Neuronal stem cell (in vitro differentiated cells): ENCODE measurements at regions not wholly inside any gene's neighbourhood (a gene's known extent, or its start where the extent isn't known, plus 50 kb on each side); places are given as distances from the start of the nearest gene placed in this dataset.

Experiments
- DNase-seq: peaks from one replicate; pipeline ENCODE4 v3.0.0-alpha.2; 2013; ENCODE audit warnings: low spot score
- H2AFZ ChIP-seq: one replicate; pipeline ENCODE4 v1.6.1; 2013; ENCODE audit warnings: mild to moderate bottlenecking, low read length, inconsistent platforms
- H2AK5ac ChIP-seq: 2 replicates; pipeline ENCODE4 v1.6.1; 2013; ENCODE audit warnings: low read depth, mild to moderate bottlenecking, inconsistent platforms, low read length, moderate library complexity, mixed read lengths
- H2BK120ac ChIP-seq: 2 replicates; pipeline ENCODE4 v1.6.1; 2013; ENCODE audit warnings: low read depth, mild to moderate bottlenecking, inconsistent platforms, low read length, moderate library complexity, mixed read lengths
- H2BK12ac ChIP-seq: one replicate; pipeline ENCODE4 v1.6.1; 2013; ENCODE audit warnings: low read length, inconsistent platforms
- H2BK15ac ChIP-seq: 2 replicates; pipeline ENCODE4 v1.6.1; 2013; ENCODE audit warnings: mild to moderate bottlenecking, low read length, inconsistent platforms, mixed read lengths
- H2BK5ac ChIP-seq: one replicate; pipeline ENCODE4 v1.6.1; 2013; ENCODE audit warnings: inconsistent platforms, mild to moderate bottlenecking, low read length, moderate library complexity
- H3K14ac ChIP-seq: one replicate; pipeline ENCODE4 v1.6.1; 2013; ENCODE audit warnings: low read length, inconsistent platforms
- H3K18ac ChIP-seq: 2 replicates; pipeline ENCODE4 v1.6.1; 2013; ENCODE audit warnings: low read length, inconsistent platforms
- H3K23ac ChIP-seq: 2 replicates; pipeline ENCODE4 v1.6.1; 2013; ENCODE audit warnings: low read depth, mild to moderate bottlenecking, mixed read lengths, low read length, inconsistent platforms; ENCODE audit not compliant: poor library complexity
- H3K27ac ChIP-seq: replicated peaks from 3 replicates; pipeline ENCODE4 v1.5.1; 2013; ENCODE audit warnings: low read length, inconsistent platforms
- H3K27me3 ChIP-seq, 3 experiments: 2 replicates each; pipeline ENCODE4 v1.6.1; 2013; ENCODE audit warnings: low read length in 3 of 3, mild to moderate bottlenecking in 2 of 3, inconsistent platforms in 1 of 3, low read depth in 1 of 3, mixed read lengths in 1 of 3, moderate library complexity in 1 of 3; ENCODE audit not compliant: control insufficient read depth in 3 of 3, insufficient read depth in 3 of 3
- H3K36me3 ChIP-seq, 2 donors: replicated peaks in 1 of 2; 2 replicates each; pipeline ENCODE4 v1.6.1; 2013; ENCODE audit warnings: low read length in 2 of 2; ENCODE audit not compliant: control insufficient read depth in 2 of 2, insufficient read depth in 2 of 2
- H3K4ac ChIP-seq: 2 replicates; pipeline ENCODE4 v1.6.1; 2013; ENCODE audit warnings: inconsistent platforms, mild to moderate bottlenecking, low read length, moderate library complexity
- H3K4me1 ChIP-seq, 2 donors: 1 replicate in 1 of 2; 2 replicates in 1 of 2; pipeline ENCODE4 v1.6.1; 2013; ENCODE audit warnings: low read length in 2 of 2, low read depth in 1 of 2; ENCODE audit not compliant: control insufficient read depth in 2 of 2, insufficient read depth in 1 of 2
- H3K4me2 ChIP-seq: one replicate; pipeline ENCODE4 v1.6.1; 2013; ENCODE audit warnings: mild to moderate bottlenecking, low read length, inconsistent platforms; ENCODE audit not compliant: insufficient read depth, poor library complexity, severe bottlenecking
- H3K4me3 ChIP-seq, 2 donors: 2 replicates each; pipeline ENCODE4 v1.5.1; 2013; ENCODE audit warnings: low read length in 2 of 2, mild to moderate bottlenecking in 2 of 2, inconsistent platforms in 1 of 2, moderate library complexity in 1 of 2
- H3K79me1 ChIP-seq: one replicate; pipeline ENCODE4 v1.6.1; 2013; ENCODE audit warnings: low read depth, mild to moderate bottlenecking, inconsistent platforms, low read length, moderate library complexity
- H3K9ac ChIP-seq: one replicate; pipeline ENCODE4 v1.6.1; 2013; ENCODE audit warnings: mild to moderate bottlenecking, low read depth, low read length, inconsistent platforms; ENCODE audit not compliant: poor library complexity
- H3K9me3 ChIP-seq, 2 donors: replicated peaks in 1 of 2; 2 replicates each; pipeline versions ENCODE3 to v1.6.1; 2013; ENCODE audit warnings: low read length in 2 of 2, mild to moderate bottlenecking in 2 of 2, inconsistent platforms in 1 of 2, low read depth in 1 of 2, mixed read lengths in 1 of 2, moderate library complexity in 1 of 2; ENCODE audit not compliant: control insufficient read depth in 2 of 2, insufficient read depth in 1 of 2
- H4K8ac ChIP-seq: one replicate; pipeline ENCODE4 v1.6.1; 2013; ENCODE audit warnings: low read depth, mild to moderate bottlenecking, inconsistent platforms, low read length, moderate library complexity
- H4K91ac ChIP-seq: one replicate; pipeline ENCODE4 v1.6.1; 2013; ENCODE audit warnings: low read length, low read depth, mild to moderate bottlenecking, inconsistent platforms; ENCODE audit not compliant: poor library complexity
- WGBS, 2 donors: extraction: QIAGEN DNeasy Blood & Tissue Kit; methylation state at CpG; one replicate each; pipeline ENCODE4 v1.1.7; 2013; ENCODE audit warnings: missing lambda C conversion rate in 2 of 2, mixed read lengths in 1 of 2; ENCODE audit not compliant: insufficient read length in 2 of 2, insufficient replicate concordance in 1 of 2; ENCODE audit errors: extremely low coverage in 2 of 2; 5-methylcytosine and 5-hydroxymethylcytosine counted together

DNA sequence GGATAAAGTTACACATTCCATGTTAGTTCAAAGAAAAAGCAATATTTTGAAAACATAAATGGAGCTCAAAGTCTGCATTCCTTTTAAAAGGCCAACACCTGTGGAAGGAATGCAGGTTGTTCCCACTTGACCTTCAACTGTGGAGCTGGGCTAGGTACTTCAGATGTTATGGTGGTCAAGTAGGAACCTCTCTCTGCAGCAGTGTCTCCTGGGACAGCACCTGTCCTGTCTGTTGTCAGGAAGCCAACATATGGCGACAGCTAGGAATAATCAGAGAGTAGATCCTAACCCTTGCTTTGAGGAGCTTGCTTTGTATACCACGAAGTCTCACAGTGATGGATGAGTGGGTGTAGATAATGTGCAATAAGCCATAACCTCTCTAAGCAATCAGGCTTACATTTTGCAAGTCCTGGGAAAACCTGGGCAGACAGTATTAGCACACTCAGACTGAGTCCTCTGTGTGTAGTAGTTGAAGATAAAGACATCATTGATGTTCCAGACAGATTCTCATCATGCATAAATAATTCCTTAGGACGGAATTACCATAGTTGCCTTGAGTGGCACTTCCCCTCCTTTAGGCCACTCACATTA lies 347.5 kb downstream of the PRL start:
- Histone ChIP-seq H2BK12ac (no peak overlapping the region), H3K79me1 (no peaks in the 10 kb centered on the region), H4K8ac (no peak overlapping the region), H3K14ac (no peak overlapping the region), H3K4me3 (no peak overlapping the region), H3K9me3 (no peaks in the 10 kb centered on the region), H3K4me1 (peaks cover 10 to 26% of the 10 kb centered on the region in 2 donors), H4K91ac (no peak overlapping the region), H3K23ac (no peak overlapping the region), H3K36me3 (no peaks in the 10 kb centered on the region), H2BK120ac (no peak overlapping the region), H3K27me3 (no peaks in the 10 kb centered on the region), H3K27ac (no peak overlapping the region), H3K4me2 (no peak overlapping the region), H2AK5ac (no peak overlapping the region), H3K9ac (peak overlapping the region; percentile 18), H2BK5ac (no peak overlapping the region), H2BK15ac (no peak overlapping the region), H3K4ac (no peak overlapping the region), H3K18ac (peak overlapping the region; percentile 71), H2AFZ (no peak overlapping the region)
- DNase-seq: no peak
- no CpG with 5 or more reads among the region's 3 CpGs for WGBS, 2 donors

DNA sequence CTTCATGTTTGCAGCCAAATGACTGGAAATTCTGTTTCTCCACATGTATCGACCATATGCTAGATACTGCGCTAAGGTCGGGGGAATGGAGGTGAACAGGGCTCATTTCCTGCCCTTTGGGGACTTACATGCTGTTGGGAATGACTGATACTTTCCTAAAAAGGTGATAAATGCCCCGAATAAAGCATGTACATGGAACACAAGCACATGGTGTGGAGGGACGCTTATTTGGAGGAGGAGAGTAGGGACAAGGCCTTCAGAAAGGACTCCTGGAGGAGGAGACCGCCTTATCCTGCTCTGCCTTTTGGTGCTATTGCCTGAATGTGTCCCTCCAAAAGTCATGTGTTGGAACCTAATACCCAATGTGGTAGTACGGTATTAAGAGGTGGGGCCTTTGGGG lies 344.5 kb downstream of the PRL start:
- H3K14ac ChIP-seq: no peak overlapping the region
- no CpG with 5 or more reads among the region's 7 CpGs for WGBS, 2 donors
- H3K27ac ChIP-seq: no peak overlapping the region
- H3K23ac ChIP-seq: no peak overlapping the region
- H2BK12ac ChIP-seq: no peak overlapping the region
- no peak overlapping the region for H3K18ac ChIP-seq
- peaks cover 14 to 26% of the 10 kb centered on the region in 2 donors for H3K4me1 ChIP-seq
- no peak overlapping the region for H4K91ac ChIP-seq
- no peak overlapping the region for H2AK5ac ChIP-seq
- H2AFZ ChIP-seq: no peak overlapping the region
- H2BK5ac ChIP-seq: no peak overlapping the region
- H3K27me3 ChIP-seq: no peaks in the 10 kb centered on the region
- no peak overlapping the region for H2BK120ac ChIP-seq
- no peak overlapping the region for H3K4me3 ChIP-seq
- H3K9ac ChIP-seq: no peak overlapping the region
- no peak for DNase-seq
- no peaks in the 10 kb centered on the region for H3K36me3 ChIP-seq
- H4K8ac ChIP-seq: no peak overlapping the region
- no peaks in the 10 kb centered on the region for H3K79me1 ChIP-seq
- no peak overlapping the region for H3K4ac ChIP-seq
- H2BK15ac ChIP-seq: no peak overlapping the region
- H3K9me3 ChIP-seq: no peaks in the 10 kb centered on the region
- no peak overlapping the region for H3K4me2 ChIP-seq

DNA sequence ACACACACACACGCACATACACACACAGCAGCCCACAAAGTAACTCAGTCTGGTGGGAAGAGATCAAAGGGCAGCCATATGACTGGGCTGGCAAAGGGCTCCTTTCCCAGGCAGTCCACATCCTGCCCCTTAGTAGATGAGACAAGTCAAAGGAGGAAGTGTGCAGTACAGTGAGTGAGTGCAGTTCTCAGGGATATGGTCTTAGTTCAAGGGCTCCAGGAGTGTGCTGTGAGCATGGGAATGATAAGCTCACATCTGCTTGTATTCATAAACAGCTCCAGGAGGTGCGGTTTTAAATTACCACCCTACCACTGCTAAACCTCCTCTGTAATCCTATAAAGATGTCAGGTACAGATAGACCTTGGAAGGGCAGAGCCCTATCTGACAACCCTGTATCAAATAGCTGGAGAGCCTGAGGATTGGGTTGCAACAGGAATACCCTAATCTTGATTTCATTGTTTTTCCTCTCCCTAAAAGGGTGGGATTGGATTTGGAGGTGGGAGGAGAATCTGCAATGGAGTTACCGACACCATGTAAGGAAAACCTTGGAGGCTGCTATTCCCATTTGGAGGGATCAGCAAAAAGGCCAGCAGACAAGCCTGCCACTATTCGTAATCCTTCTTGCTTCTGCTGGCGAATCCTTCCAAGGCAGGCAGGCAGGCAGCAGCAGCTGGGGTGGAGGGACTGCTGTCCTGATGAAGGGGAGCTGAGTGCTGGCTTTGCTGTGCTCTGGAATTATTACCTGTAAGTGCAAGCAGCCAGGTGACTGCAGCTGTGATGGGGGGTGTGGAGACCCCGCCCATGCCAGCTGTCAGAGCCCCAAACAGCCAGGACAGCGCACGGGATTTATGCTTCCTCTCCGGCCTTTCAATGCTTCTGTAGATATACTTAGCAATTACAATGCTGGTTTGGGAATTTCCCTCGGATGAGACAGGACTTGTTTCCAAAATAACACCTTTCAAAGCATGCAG lies 342.7 kb downstream of the PRL start:
- Histone ChIP-seq H2BK15ac (no peak overlapping the region), H4K91ac (no peak overlapping the region), H3K36me3 (no peaks in the 10 kb centered on the region), H2AK5ac (no peak overlapping the region), H2BK12ac (no peak overlapping the region), H3K4me3 (no peak overlapping the region), H3K27me3 (no peaks in the 10 kb centered on the region), H4K8ac (no peak overlapping the region), H2AFZ (no peak overlapping the region), H3K18ac (no peak overlapping the region), H3K4me1 (peaks cover 14 to 16% of the 10 kb centered on the region in 2 donors), H3K27ac (no peak overlapping the region), H3K4ac (no peak overlapping the region), H3K23ac (no peak overlapping the region), H3K79me1 (no peaks in the 10 kb centered on the region), H3K14ac (no peak overlapping the region), H2BK5ac (no peak overlapping the region), H3K9me3 (peaks cover 0 to 2% of the 10 kb centered on the region in 2 donors), H3K4me2 (no peak overlapping the region), H3K9ac (no peak overlapping the region), H2BK120ac (no peak overlapping the region)
- no peak for DNase-seq
- no CpG with 5 or more reads among the region's 10 CpGs for WGBS, 2 donors

DNA sequence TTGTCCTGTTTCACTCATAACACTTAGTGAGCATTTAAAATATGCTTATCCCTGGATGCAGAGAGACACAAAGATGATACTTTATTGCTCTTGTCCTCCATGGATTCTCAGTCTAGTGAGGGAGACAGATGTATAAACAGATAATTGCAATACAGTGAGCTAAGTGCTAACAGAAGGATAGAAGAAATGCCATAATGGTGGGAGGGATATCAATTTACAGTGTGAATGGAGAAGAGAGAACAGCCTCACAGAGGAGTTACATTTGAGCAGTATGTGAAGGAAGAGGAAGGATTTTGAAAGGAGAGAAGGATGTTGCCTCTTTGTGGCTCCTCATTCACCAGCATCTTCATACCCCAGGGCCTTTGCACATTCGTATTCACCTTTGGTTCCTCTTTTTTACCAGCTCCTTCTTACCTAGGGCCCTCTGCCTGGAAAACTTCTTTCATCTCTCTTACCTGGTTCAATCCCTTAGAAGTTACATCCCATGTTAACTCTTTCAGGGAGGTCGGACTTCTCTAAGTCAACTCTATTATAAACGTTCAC lies 341.7 kb downstream of the PRL start:
- H4K91ac ChIP-seq: no peak overlapping the region

More for the DNA sequence above, 341.7 kb downstream of the PRL start:
- Histone ChIP-seq H3K9me3 (peaks cover 0 to 2% of the 10 kb centered on the region in 2 donors), H3K4me3 (no peak overlapping the region), H3K23ac (no peak overlapping the region), H3K27ac (no peak overlapping the region), H3K9ac (no peak overlapping the region), H3K79me1 (no peaks in the 10 kb centered on the region), H3K4me1 (peaks cover 8 to 10% of the 10 kb centered on the region in 2 donors), H3K4ac (no peak overlapping the region), H2BK12ac (no peak overlapping the region), H3K4me2 (no peak overlapping the region), H2AFZ (no peak overlapping the region), H3K36me3 (no peaks in the 10 kb centered on the region), H2AK5ac (no peak overlapping the region), H3K18ac (no peak overlapping the region), H3K27me3 (no peaks in the 10 kb centered on the region), H4K8ac (no peak overlapping the region), H2BK5ac (no peak overlapping the region), H2BK120ac (no peak overlapping the region), H2BK15ac (no peak overlapping the region), H3K14ac (no peak overlapping the region)
- WGBS, 2 donors: no CpG with 5 or more reads among the region's 3 CpGs
- no peak for DNase-seq
